RWPE1 (cell line): ENCODE measurements at regions not wholly inside any gene's neighbourhood (a gene's known extent, or its start where the extent isn't known, plus 50 kb on each side); places are given as distances from the start of the nearest gene placed in this dataset.

Experiments
- CTCF ChIA-PET: fragments of 350-600 bp; sonication (Branson Sonifier 250); formaldehyde crosslinking; extraction: SDS; loops from one replicate; lab custom pipeline; 2021; lab: Yijun Ruan, JAX
- POLR2A ChIA-PET: fragments of 400-600 bp; formaldehyde crosslinking; extraction: SDS; loops from one replicate; lab custom pipeline; 2020; ENCODE audit warnings: antibody characterized with exemption; ENCODE audit not compliant: low non-redundant PET; lab: Yijun Ruan, JAX
- DNase-seq: peaks from one replicate; pipeline ENCODE4 v3.0.0; 2012; ENCODE audit warnings: low spot score
- H3K27ac ChIP-seq: fragments of 450-650 bp; 2 replicates; pipeline ENCODE4 v1.5.1; 2017
- CTCF ChIP-seq: fragments of 450-650 bp; conservative IDR thresholded peaks from 2 replicates; pipeline ENCODE4 v1.5.1; 2017; ENCODE audit warnings: low read depth, mild to moderate bottlenecking

GRCh38 chr3:173249457-173249856 lies 108.4 kb upstream of the SPATA16 start:
- ChIA-PET CTCF (no interaction called here), POLR2A (no interaction called here)
- no peak for DNase-seq
- TF ChIP-seq CTCF, result no peak
- no peak overlapping the region for H3K27ac ChIP-seq

GRCh38 chr3:173241727-173242126 lies 100.7 kb upstream of the SPATA16 start:
- POLR2A ChIA-PET, result no interaction called here
- CTCF ChIA-PET, result interaction anchor here (0.7 kb wide), 1 partner anchor 21 kb away, joined by 3 read pairs; no protein-coding TSS in a partner anchor
- TF ChIP-seq CTCF, result no peak
- no peak for DNase-seq
- no peak overlapping the region for H3K27ac ChIP-seq

- DNase-seq, result no peak
- POLR2A ChIA-PET, result no interaction called here
- no peak for TF ChIP-seq CTCF
- CTCF ChIA-PET, result interaction anchor here (0.6 kb wide), 1 partner anchor 332 kb away, joined by 4 read pairs; no protein-coding TSS in a partner anchor
- no peak overlapping the region for H3K27ac ChIP-seq
Measured at GRCh38 chr3:173238091-173238490, 97.1 kb upstream of the SPATA16 start.

GRCh38 chr3:173225351-173225750 lies 84.3 kb upstream of the SPATA16 start:
- ChIA-PET POLR2A (no interaction called here), CTCF (interaction anchor here (0.6 kb wide), 1 partner anchor 769 kb away, joined by 4 read pairs; no protein-coding TSS in a partner anchor)
- no peak for DNase-seq
- TF ChIP-seq CTCF, result no peak
- H3K27ac ChIP-seq, result no peak overlapping the region

- POLR2A ChIA-PET, result no interaction called here
- peak; percentile 31 for TF ChIP-seq CTCF
- DNase-seq, result peak; percentile 5
- CTCF ChIA-PET, result interaction anchor here (0.6 kb wide), 1 partner anchor 332 kb away, joined by 3 read pairs; no protein-coding TSS in a partner anchor
- no peak overlapping the region for H3K27ac ChIP-seq
Measured at GRCh38 chr3:173221010-173221409, 80.0 kb upstream of the SPATA16 start.

GRCh38 chr3:173217127-173217526 lies 76.1 kb upstream of the SPATA16 start:
- CTCF ChIA-PET, result no interaction called here
- H3K27ac ChIP-seq, result no peak overlapping the region
- no peak for DNase-seq
- TF ChIP-seq CTCF, result no peak
- POLR2A ChIA-PET, result no interaction called here
